Retinal pigment epithelial cell (primary cell): ENCODE measurements at regions not wholly inside any gene's neighbourhood (a gene's known extent, or its start where the extent isn't known, plus 50 kb on each side); places are given as distances from the start of the nearest gene placed in this dataset.

ENCODE experiments used
- DNase-seq: peaks from one replicate; pipeline ENCODE4 v3.0.0-alpha.2; 2010; ENCODE audit warnings: low read depth
- H3K4me3 ChIP-seq: 2 replicates; pipeline ENCODE4 v1.5.1; 2011; ENCODE audit warnings: mild to moderate bottlenecking, low read length, control low read depth, moderate library complexity
- TF ChIP-seq, protein P1 (sequence below): conservative IDR thresholded peaks from 2 replicates; pipeline ENCODE4 v1.5.1; 2011; ENCODE audit warnings: low read depth, low read length, control low read depth, inconsistent platforms

DNA sequence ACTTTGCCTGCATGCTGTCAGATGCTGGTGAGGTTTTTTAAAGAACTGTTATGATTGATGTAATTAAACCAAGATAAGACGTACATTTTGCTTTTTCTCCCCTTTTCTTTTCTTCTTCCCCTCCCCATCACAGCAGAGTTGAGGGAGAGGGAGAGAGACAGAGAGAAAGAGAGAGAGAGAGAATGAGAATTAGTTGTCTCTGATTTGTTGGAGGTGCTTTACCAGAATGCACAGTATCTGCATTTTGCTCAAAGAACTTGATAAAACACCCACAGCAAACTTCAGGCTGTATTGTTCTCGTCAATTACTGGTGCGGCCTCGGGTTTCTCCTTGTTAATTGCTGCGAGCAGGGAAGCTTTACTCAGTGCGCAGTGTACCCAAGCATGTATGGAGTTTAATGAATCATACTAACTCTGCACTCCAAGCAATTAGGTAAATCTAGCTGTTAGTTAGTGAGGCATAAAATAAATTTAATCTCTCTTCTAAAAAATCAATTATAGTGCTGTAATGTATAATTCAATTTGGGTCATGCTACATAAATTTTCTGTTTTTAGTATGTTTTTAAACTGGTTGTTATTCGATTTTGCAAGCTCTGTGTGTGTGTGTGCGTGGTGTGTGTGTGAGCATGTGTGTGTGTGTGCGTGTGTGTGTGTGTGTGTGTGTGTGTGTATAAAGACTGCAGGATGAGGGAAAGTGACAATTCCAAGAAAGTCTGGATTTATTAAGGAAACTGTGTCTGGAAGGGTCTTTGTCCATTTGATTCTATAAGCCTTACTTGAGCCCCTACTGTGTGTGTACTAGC is 273.4 kb downstream of the TLE3 start:
- H3K4me3 ChIP-seq = no peak overlapping the region
- peak; percentile 48 for DNase-seq
- TF ChIP-seq, protein P1, sequence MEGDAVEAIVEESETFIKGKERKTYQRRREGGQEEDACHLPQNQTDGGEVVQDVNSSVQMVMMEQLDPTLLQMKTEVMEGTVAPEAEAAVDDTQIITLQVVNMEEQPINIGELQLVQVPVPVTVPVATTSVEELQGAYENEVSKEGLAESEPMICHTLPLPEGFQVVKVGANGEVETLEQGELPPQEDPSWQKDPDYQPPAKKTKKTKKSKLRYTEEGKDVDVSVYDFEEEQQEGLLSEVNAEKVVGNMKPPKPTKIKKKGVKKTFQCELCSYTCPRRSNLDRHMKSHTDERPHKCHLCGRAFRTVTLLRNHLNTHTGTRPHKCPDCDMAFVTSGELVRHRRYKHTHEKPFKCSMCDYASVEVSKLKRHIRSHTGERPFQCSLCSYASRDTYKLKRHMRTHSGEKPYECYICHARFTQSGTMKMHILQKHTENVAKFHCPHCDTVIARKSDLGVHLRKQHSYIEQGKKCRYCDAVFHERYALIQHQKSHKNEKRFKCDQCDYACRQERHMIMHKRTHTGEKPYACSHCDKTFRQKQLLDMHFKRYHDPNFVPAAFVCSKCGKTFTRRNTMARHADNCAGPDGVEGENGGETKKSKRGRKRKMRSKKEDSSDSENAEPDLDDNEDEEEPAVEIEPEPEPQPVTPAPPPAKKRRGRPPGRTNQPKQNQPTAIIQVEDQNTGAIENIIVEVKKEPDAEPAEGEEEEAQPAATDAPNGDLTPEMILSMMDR = no peak

DNA sequence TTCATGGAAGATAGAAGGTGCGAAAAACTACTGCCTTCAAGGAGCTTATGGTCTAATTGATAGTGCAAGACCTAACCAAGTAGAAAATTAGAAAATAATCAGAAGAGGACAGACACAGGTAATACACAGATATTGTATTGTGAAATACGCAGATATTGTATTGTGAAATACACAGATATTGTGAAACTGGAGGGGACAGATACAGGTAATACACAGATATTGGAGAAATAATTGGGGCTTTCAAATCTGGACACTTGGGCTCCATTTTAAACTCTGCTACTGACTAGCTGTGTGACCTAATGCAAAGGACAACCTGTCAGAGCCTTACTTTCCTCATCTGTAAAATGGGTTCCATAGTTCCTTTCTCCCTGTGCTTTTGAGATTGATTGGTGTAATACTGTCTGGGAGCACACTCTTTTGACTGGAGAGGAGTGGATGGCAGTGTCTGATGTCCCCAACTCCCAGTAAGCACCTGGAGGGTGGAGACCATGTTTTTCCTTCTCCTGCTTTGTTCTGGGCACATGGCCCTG is 272.8 kb downstream of the TLE3 start:
- DNase-seq = no peak
- no peak overlapping the region for H3K4me3 ChIP-seq
- TF ChIP-seq, protein P1 = no peak

DNA sequence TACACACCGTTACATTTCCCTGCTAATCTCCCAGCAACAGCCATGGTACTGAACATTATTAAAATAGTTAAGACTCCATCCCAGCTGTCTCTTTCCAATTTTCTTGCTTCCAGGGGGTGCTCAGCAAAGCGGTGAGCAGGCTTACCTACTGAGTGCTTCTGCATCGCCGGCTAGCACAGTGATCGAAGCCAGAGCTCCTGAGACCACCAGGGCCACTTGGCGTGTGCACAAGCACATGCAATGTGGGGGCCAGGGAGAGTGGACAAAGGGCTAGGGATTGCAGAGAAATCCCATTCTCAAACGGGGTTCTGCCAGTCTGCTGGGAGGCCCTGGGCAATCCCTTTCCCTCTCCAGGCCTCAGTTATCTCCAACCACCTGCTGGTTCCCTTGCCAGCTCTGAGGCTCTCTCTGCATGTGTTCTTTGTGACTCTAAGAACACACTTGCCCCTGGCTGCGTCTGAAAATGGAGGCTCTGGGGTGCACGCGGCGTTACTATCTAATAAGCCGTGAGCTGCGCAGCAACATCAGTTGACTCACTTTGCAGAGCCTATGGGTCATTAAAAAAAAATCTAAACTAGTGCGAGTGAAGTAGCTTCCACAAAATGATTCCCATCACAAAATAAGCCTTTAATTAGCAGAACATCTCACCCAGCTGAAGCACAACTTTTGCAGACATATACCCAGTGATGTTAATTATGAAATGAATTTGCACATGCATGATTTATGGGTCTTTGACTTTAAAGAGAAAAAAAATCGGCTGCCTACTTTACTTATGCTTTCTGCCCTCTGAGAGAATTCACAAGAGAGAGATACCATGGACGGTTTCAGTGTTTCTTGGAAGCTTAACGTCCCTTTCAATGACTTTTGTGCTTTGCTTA is 271.5 kb downstream of the TLE3 start:
- H3K4me3 ChIP-seq = no peak overlapping the region
- TF ChIP-seq, protein P1 = no peak
- no peak for DNase-seq

DNA sequence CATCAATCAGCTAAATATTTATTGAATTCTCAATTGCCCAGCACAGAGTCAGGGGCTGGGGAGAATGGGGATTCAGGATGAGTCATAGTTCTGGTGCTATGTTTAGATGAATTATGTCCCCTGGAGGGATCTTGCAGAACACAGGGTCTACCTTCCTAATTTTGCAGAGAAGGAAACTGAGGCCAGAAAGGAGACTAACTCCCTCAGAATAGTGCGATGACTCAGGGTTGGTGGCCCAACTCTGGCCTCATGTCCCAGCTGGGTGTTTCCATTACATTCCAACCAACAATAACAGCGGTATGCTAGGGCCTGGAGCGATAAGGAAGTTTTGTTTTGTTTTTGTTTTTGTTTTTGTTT is 270.9 kb downstream of the TLE3 start:
- no peak for DNase-seq
- TF ChIP-seq, protein P1 = no peak
- H3K4me3 ChIP-seq = no peak overlapping the region

GRCh38 chr15:69827751-69828150 is 270.0 kb downstream of the TLE3 start:
- H3K4me3 ChIP-seq = no peak overlapping the region
- TF ChIP-seq, protein P1 = no peak
- DNase-seq = no peak

GRCh38 chr15:69828181-69828828 is 269.4 kb downstream of the TLE3 start:
- TF ChIP-seq, protein P1 = no peak

More at GRCh38 chr15:69828181-69828828, 269.4 kb downstream of the TLE3 start:
- no peak overlapping the region for H3K4me3 ChIP-seq
- DNase-seq = no peak
